T follicular helper cell (primary cell): ENCODE measurements at regions not wholly inside any gene's neighbourhood (a gene's known extent, or its start where the extent isn't known, plus 50 kb on each side); places are given as distances from the start of the nearest gene placed in this dataset.

ENCODE experiments used
- DNase-seq: peaks from one replicate; pipeline ENCODE4 v3.0.0-alpha.2; 2020; ENCODE audit warnings: low read depth

GRCh38 chr11:127600674-127601073, 600.1 kb upstream of the KIRREL3 start:
- DNase-seq: no peak

GRCh38 chr11:127598476-127598875, 597.9 kb upstream of the KIRREL3 start:
- DNase-seq: no peak

- DNase-seq: no peak
These were observed 595.9 kb upstream of the KIRREL3 start for GRCh38 chr11:127596433-127596832.

- DNase-seq: no peak
These were observed 591.8 kb upstream of the KIRREL3 start for GRCh38 chr11:127592371-127592770.

GRCh38 chr11:127590314-127590713, 589.7 kb upstream of the KIRREL3 start:
- DNase-seq: no peak

GRCh38 chr11:127588431-127588830, 587.9 kb upstream of the KIRREL3 start:
- DNase-seq: no peak

- no peak for DNase-seq
These were observed 586.9 kb upstream of the KIRREL3 start for GRCh38 chr11:127587511-127587910.

GRCh38 chr11:127576210-127576609, 575.6 kb upstream of the KIRREL3 start:
- no peak for DNase-seq

- DNase-seq: no peak
These were observed 573.9 kb upstream of the KIRREL3 start for GRCh38 chr11:127574478-127574877.

- no peak for DNase-seq
These were observed 568.3 kb upstream of the KIRREL3 start for GRCh38 chr11:127568891-127569290.

- no peak for DNase-seq
These were observed 566.8 kb upstream of the KIRREL3 start for GRCh38 chr11:127567237-127567932.

- DNase-seq: no peak
These were observed 564.2 kb upstream of the KIRREL3 start for GRCh38 chr11:127564810-127565209.

- DNase-seq: no peak
These were observed 559.4 kb upstream of the KIRREL3 start for GRCh38 chr11:127559978-127560377.

GRCh38 chr11:127552446-127552845, 551.9 kb upstream of the KIRREL3 start:
- no peak for DNase-seq

GRCh38 chr11:127531167-127531566, 530.6 kb upstream of the KIRREL3 start:
- DNase-seq: no peak

- no peak for DNase-seq
These were observed 527.7 kb upstream of the KIRREL3 start for GRCh38 chr11:127528297-127528696.

- DNase-seq: no peak
These were observed 524.0 kb upstream of the KIRREL3 start for GRCh38 chr11:127524618-127525017.

GRCh38 chr11:127521413-127521812, 520.8 kb upstream of the KIRREL3 start:
- no peak for DNase-seq

GRCh38 chr11:127507851-127508250, 507.3 kb upstream of the KIRREL3 start:
- no peak for DNase-seq

- no peak for DNase-seq
These were observed 506.1 kb upstream of the KIRREL3 start for GRCh38 chr11:127506647-127507046.

GRCh38 chr11:127506126-127506525, 505.6 kb upstream of the KIRREL3 start:
- no peak for DNase-seq

- no peak for DNase-seq
These were observed 495.6 kb upstream of the KIRREL3 start for GRCh38 chr11:127496165-127496564.

- no peak for DNase-seq
These were observed 492.9 kb upstream of the KIRREL3 start for GRCh38 chr11:127493330-127494022.

- no peak for DNase-seq
These were observed 491.5 kb upstream of the KIRREL3 start for GRCh38 chr11:127492029-127492428.
